ENCODE measurements at regions not wholly inside any gene's neighbourhood (a gene's known extent, or its start where the extent isn't known, plus 50 kb on each side); places are given as distances from the start of the nearest gene placed in this dataset.
"Not testable (repeated sequence)": the region's sequence is repeated elsewhere in the genome, so short reads cannot be mapped to it uniquely, and the experiment has no call there.

DNA sequence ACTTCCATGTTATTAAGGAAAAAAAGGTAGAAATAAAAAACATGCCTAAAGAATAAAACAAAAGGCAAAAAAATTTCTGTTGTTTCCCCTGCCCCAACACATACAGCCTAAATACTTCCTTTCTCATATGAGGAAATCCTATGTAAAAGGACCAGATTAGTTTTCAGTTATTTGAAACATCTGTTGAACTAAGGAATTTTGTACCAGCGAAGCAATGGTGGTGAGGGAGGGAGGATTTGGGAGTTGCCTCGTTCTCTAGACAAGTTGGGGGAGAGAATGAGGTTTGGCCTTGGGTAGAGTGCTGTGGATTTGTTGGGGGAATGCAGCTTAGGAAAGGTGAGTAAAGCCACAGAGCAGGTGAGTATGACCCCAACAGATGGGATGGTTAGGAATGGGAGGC is 141.5 kb upstream of the RFLNA start:
- no peaks in the 10 kb centered on the region for H3K79me2 ChIP-seq (ENCODE audit: insufficient read depth, low read length)
- H4K20me1 ChIP-seq (ENCODE audit: insufficient read depth, low read length), result no peaks in the 10 kb centered on the region
- H3K27me3 ChIP-seq (ENCODE audit: insufficient read depth, low read length), result peaks cover 9% of the 10 kb centered on the region
- no peak for DNase-seq (ENCODE audit: insufficient read length, low spot score, missing footprints)
- H3K4me2 ChIP-seq (ENCODE audit: insufficient read depth, low read length), result no peak overlapping the region
- no peak overlapping the region for H3K27ac ChIP-seq (ENCODE audit: low read depth, low read length)
- no peaks in the 10 kb centered on the region for H3K4me1 ChIP-seq (ENCODE audit: insufficient read depth, low read length)
- H3K4me3 ChIP-seq (ENCODE audit: insufficient read depth, low read length), result no peak overlapping the region
- no peaks in the 10 kb centered on the region for H3K36me3 ChIP-seq (ENCODE audit: insufficient read depth, low read length)
- no peaks in the 10 kb centered on the region for H3K9me3 ChIP-seq (ENCODE audit: low read depth, low read length)
- TF ChIP-seq, protein P1, sequence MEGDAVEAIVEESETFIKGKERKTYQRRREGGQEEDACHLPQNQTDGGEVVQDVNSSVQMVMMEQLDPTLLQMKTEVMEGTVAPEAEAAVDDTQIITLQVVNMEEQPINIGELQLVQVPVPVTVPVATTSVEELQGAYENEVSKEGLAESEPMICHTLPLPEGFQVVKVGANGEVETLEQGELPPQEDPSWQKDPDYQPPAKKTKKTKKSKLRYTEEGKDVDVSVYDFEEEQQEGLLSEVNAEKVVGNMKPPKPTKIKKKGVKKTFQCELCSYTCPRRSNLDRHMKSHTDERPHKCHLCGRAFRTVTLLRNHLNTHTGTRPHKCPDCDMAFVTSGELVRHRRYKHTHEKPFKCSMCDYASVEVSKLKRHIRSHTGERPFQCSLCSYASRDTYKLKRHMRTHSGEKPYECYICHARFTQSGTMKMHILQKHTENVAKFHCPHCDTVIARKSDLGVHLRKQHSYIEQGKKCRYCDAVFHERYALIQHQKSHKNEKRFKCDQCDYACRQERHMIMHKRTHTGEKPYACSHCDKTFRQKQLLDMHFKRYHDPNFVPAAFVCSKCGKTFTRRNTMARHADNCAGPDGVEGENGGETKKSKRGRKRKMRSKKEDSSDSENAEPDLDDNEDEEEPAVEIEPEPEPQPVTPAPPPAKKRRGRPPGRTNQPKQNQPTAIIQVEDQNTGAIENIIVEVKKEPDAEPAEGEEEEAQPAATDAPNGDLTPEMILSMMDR (IDR thresholded peaks at IDR 0.05; ENCODE audit: extremely low read depth, low read depth, low read length), result no peak
- no peak overlapping the region for H2AFZ ChIP-seq (ENCODE audit: low read length)

DNA sequence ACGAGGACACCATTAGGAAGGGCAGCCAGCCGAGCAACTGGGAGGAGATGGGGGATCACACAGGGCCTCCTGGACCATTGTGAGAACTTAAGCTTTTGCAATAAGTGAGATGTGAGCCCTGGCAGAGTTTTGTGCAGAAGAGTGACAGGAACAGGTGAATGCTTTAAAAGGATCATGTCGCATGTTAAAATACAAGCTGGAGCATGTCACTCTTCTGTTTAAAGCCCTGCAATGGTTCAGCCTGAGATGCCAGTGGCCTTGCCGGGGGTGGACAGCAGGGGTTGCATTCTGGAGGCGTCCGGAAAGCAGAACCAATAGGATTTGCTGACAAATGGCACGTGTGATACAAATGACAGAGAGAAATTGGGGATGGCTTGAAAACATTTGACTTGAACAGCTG is 137.5 kb upstream of the RFLNA start:
- peaks cover 11% of the 10 kb centered on the region for H3K27me3 ChIP-seq (ENCODE audit: insufficient read depth, low read length)
- no peaks in the 10 kb centered on the region for H3K4me1 ChIP-seq (ENCODE audit: insufficient read depth, low read length)
- no peak overlapping the region for H3K4me2 ChIP-seq (ENCODE audit: insufficient read depth, low read length)
- DNase-seq (ENCODE audit: insufficient read length, low spot score, missing footprints), result no peak
- no peak overlapping the region for H2AFZ ChIP-seq (ENCODE audit: low read length)
- no peaks in the 10 kb centered on the region for H3K36me3 ChIP-seq (ENCODE audit: insufficient read depth, low read length)
- no peak overlapping the region for H3K27ac ChIP-seq (ENCODE audit: low read depth, low read length)
- H4K20me1 ChIP-seq (ENCODE audit: insufficient read depth, low read length), result no peaks in the 10 kb centered on the region
- no peak overlapping the region for H3K4me3 ChIP-seq (ENCODE audit: insufficient read depth, low read length)
- TF ChIP-seq, protein P1 (IDR thresholded peaks at IDR 0.05; ENCODE audit: extremely low read depth, low read depth, low read length), result no peak
- no peaks in the 10 kb centered on the region for H3K79me2 ChIP-seq (ENCODE audit: insufficient read depth, low read length)
- H3K9me3 ChIP-seq (ENCODE audit: low read depth, low read length), result no peaks in the 10 kb centered on the region

DNA sequence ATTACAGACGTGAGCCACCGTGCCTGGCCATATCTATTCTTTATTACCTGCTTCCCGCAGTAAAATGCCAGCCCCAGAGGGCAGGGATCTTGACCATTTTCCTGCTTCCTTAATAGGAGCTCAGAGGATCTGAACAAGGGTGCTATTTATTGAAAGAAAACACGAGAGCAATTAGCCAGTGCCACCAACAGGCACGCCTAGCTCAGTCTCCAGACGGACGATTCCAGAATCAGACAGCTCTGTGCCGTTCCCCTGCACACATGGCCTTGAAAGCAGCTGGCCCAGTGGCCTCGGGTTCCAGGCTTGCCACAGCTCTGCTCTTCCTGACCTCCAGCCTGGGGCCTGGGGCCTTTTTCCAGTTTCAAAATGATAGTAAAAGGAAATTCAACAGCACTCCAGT is 135.2 kb upstream of the RFLNA start:
- Histone ChIP-seq H3K79me2 (ENCODE audit: insufficient read depth, low read length) (no peaks in the 10 kb centered on the region), H3K27ac (ENCODE audit: low read depth, low read length) (no peak overlapping the region), H2AFZ (ENCODE audit: low read length) (no peak overlapping the region), H3K27me3 (ENCODE audit: insufficient read depth, low read length) (peaks cover 7% of the 10 kb centered on the region), H3K4me1 (ENCODE audit: insufficient read depth, low read length) (no peaks in the 10 kb centered on the region), H3K4me3 (ENCODE audit: insufficient read depth, low read length) (no peak overlapping the region), H4K20me1 (ENCODE audit: insufficient read depth, low read length) (no peaks in the 10 kb centered on the region), H3K36me3 (ENCODE audit: insufficient read depth, low read length) (no peaks in the 10 kb centered on the region), H3K4me2 (ENCODE audit: insufficient read depth, low read length) (no peak overlapping the region), H3K9me3 (ENCODE audit: low read depth, low read length) (no peaks in the 10 kb centered on the region)
- TF ChIP-seq, protein P1 (IDR thresholded peaks at IDR 0.05; ENCODE audit: extremely low read depth, low read depth, low read length), result no peak
- DNase-seq (ENCODE audit: insufficient read length, low spot score, missing footprints), result no peak

DNA sequence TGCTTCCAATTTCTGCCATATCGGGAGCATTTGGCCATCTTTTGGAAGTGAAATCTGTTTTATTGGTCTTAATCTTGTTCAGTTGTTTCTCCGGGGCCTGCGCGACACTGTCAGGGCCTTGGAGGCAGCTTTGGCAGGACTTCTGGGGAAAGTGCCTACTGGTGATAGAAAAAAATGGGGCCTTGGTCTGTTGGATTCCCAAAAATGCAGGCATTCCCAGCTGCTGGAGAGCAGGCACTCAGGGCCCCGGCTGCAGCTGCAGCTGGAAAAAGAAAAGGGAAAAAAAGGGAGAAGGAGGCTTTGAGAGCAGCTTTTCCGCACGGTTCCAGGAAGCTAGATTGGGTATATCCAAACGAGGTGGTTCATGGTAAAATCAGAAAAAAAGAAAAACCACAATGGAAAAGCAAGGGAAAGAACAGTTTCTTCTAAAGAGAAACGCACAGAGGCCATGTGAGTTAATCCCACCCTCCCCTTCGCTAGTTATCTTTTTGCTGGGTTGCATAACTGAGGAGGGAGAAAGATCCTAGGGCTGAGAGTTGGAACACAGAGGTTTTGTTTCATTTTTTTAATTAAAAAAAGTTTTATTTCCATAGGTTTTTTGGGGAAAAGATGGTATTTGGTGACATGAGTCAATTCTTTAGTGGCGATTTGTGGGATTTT is 134.7 kb upstream of the RFLNA start:
- no peak for DNase-seq (ENCODE audit: insufficient read length, low spot score, missing footprints)
- Histone ChIP-seq H4K20me1 (ENCODE audit: insufficient read depth, low read length) (no peaks in the 10 kb centered on the region), H3K4me1 (ENCODE audit: insufficient read depth, low read length) (no peaks in the 10 kb centered on the region), H2AFZ (ENCODE audit: low read length) (no peak overlapping the region), H3K4me3 (ENCODE audit: insufficient read depth, low read length) (no peak overlapping the region), H3K9me3 (ENCODE audit: low read depth, low read length) (no peaks in the 10 kb centered on the region), H3K36me3 (ENCODE audit: insufficient read depth, low read length) (no peaks in the 10 kb centered on the region), H3K27ac (ENCODE audit: low read depth, low read length) (no peak overlapping the region), H3K27me3 (ENCODE audit: insufficient read depth, low read length) (peaks cover 7% of the 10 kb centered on the region), H3K4me2 (ENCODE audit: insufficient read depth, low read length) (no peak overlapping the region), H3K79me2 (ENCODE audit: insufficient read depth, low read length) (no peaks in the 10 kb centered on the region)
- TF ChIP-seq, protein P1 (IDR thresholded peaks at IDR 0.05; ENCODE audit: extremely low read depth, low read depth, low read length), result no peak

DNA sequence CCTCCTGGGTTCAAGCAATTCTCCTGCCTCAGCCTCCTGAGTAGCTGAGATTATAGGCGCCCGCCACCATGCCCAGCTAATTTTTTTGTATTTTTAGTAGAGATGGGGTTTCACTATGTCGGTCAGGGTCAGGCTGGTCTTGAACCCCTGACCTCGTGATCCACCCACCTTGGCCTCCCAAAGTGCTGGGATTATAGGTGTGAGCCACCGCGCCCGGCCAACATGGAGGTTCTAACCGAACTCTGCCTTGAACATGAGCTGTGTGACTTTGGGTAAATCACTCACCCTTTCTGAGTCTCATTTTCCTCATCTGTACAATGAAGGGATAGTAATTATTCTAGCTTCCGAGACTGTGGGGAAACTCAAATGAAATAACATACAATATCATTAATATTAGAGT is 133.5 kb upstream of the RFLNA start:
- H3K27ac ChIP-seq (ENCODE audit: low read depth, low read length); H3K4me1 ChIP-seq (ENCODE audit: insufficient read depth, low read length); H3K36me3 ChIP-seq (ENCODE audit: insufficient read depth, low read length); H4K20me1 ChIP-seq (ENCODE audit: insufficient read depth, low read length); DNase-seq (ENCODE audit: insufficient read length, low spot score, missing footprints); H3K9me3 ChIP-seq (ENCODE audit: low read depth, low read length); H3K4me3 ChIP-seq (ENCODE audit: insufficient read depth, low read length); H3K4me2 ChIP-seq (ENCODE audit: insufficient read depth, low read length); H3K27me3 ChIP-seq (ENCODE audit: insufficient read depth, low read length); H3K79me2 ChIP-seq (ENCODE audit: insufficient read depth, low read length); H2AFZ ChIP-seq (ENCODE audit: low read length): not testable (repeated sequence)
